ENCODE measurements at regions not wholly inside any gene's neighbourhood (a gene's known extent, or its start where the extent isn't known, plus 50 kb on each side); places are given as distances from the start of the nearest gene placed in this dataset.
"Not testable (repeated sequence)": the region's sequence is repeated elsewhere in the genome, so short reads cannot be mapped to it uniquely, and the experiment has no call there.

DNA sequence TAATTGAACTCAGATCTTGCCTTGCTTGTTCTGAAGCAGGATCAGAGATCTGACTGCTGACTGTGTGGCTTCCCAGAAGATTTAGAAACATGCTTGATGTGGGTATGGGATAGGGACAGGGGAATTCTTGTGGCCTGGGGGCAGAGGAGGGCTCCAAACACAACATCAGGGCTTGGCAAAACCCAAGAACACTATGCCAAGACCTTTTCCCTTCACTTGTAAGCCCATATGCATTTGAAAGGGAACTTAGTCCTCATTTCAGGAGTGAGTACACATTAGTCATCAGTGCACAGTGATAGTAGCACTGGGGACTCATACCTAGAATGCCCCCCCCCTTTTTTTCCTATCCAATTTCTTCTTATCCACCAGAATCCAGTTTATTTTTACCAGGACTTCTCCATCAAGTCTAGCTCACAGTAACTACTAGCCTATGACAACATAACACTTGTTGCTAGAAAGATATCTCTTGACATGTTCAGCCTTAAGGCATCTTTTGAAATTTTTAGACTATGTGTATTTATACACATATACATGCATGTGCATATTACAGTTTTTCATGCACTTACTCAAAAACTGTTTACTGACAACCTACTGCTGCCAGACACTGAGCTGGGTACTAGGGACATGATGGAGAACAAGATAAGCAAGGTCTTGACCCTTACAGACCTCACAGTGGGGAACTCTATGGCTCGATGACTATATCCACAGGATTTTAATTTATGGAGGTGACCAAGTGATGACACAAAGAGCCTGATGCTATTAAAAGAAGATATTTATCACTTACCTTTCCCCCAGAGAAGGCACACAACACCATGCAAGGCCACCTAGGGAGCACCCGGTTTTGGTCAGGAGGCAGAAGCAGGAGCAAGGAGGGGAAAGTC is 158.3 kb upstream of the MAP3K1 start:
- no peak for DNase-seq

DNA sequence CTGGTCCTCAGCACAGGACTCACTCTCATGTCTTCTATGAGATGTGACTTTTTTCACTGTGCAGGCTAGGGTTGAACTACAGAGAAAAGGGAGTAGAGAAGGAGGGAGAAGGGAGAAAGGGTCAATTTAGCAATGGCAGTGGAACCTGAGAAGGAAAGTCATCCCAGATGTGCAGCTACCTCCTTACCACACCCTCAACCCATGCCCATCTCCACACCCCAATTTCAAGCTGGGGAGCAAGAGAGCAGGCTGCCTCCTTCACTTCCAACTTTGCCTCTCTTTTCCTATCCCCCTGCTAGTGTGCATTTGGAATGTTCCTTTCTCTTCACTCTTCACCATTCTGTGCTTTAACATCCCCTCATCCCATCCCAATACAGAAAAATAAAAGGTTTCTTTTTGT is 163.5 kb upstream of the MAP3K1 start:
- DNase-seq: no peak

DNA sequence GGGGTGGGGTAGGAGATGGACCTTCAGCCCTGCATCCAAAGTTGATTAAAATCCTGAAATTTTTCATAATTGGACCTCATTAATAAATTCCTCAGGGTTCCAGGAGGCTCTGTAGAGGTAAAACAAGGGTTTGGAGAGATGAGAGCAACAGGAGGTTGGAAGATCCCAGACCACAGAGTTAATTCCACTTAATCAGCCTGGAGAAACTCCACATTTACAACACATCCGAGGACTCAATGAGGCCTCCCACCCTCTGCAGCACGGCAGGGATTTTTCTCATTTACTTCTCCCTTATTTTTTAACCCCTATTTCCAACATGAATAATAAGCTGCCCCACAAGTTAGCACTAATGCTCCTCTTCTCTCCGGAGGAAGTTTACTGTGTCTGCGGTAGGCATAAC is 165.0 kb upstream of the MAP3K1 start:
- DNase-seq: no peak

DNA sequence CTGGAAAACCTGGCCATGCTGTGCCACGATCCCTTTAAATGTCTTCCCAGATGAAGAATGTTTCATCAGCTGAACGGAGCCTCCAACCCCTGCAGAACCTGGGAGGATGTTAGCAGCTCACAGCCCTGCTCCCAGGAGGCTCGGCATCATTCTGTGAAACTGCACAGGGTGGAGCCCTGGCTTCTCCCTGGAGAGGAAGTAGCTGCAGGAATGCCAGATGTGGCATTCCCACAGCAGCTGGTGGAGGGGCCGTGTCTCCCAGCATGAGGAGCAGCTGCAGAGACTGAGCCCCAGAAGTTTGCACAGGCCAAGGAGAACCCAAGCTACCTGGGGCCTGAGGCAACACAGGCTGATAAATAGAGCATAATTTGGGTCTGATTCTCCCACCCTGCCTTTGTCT is 165.8 kb upstream of the MAP3K1 start:
- no peak for DNase-seq

DNA sequence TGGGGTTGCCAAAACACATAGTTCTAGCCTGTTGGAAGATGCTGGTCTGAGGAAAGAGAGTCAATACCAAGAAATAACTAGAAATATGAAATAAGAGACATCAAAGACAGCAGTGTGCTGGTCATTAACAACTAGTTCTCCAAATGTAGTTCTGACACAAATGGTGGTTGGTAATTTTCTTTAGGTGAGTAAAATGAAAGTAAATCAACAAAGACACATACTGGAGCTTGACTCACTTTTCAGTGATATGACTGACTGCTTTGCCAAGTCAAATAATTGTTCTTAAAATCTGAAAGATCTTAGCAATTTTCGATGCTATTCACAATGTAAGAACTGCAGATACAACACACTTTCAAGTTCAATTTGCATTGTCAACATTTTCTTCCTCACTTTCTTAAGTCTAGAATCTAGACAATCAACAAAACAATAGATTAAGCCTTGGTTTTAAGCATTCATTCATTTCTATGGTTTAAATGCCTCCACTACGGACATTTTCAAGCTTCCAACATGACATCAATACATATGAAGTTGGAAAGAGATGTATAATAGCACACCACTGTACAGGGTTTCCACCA is 166.8 kb upstream of the MAP3K1 start:
- DNase-seq: no peak

DNA sequence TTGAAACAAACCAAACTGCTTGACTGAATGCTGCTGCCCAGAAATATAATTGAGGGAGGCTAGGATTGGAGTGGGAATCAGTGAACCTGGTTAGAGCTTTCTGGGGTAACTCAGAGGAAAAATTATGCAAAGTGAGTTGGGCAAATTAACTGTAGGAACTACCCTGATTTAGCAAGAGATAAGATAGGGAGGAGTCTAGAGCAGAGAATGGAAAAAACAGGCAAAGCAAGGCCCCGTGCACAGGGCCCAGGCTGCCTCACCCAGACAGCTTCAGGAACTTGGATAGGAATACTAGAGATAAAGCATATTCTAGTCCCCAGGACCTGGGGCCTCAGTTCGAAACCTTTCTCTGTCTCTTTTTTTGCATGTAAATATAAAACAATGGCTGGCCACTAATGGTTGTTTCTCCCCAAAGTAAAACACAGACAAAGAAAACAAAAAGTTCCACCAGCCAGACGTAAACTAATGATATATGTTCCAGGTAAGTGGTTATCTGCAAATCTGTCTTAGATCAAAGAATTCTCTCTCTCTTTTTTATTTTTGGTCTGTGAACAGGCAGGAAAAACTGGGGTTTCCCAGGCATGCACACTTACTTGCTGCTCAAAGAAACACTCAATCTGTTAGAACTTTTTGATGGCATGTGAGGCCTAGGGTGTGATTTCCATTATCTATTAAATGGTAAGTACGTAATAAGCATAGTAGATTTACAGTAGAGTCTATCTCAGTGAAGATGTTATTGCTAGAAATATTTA is 168.1 kb upstream of the MAP3K1 start:
- no peak for DNase-seq

DNA sequence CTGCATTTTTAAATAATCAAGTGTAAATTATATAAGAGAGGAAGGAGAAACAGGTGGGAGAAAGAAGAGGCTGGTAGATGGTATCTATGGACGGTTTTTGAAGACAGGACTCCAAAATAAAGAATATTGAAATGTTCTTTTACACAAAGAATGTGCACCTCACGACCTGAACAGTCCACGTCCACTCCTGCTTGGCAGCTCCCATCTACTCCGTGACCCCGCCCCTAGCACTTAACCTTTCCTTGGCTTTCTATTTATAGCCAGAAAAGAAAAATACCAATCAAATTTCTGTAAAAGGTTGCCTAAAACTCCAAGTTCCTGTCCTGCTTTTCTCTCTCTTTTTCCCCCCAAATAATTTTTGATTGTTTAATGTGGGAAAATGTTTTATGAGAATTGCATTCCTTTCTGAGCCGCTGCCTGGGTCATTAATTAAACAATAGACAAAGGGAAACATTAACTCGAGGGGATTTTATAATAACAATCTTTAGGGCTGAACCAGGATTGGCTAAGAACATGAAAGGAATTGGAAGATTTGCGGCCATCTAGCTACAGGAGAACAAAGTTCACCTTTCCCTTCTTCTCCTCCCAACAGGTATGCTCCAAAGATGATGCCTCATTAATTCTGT is 173.6 kb upstream of the MAP3K1 start:
- DNase-seq: no peak

DNA sequence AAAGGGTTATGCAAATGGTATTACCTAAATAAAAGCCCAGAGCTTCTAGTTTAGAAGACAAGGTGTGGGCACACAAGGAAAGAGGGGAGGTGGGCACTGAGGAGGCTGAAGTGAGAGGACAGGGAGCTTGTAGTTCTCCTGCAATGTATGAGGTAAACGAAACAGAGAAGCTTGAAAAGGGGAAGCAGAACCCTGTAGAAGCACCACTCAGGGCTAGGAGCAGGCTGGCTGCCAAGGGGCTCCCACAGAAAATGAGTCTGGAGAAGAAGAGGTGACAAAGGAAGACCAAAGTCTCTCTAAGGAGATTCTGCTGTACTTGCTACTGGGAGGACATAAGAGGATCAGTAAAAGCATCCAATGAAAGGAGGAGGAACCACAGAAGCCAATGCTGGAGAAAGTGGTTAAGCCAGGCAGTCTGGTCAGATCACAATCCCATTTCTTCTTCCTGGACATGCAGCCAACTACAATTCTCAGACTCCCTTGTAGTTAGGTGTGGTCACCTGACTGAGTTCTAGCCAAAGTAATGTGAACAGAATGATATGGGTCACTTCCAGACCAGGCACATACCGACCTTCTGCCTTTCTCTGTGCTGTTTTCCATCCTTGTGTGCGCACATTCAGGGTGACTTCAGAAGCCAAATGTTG is 174.5 kb upstream of the MAP3K1 start:
- no peak for DNase-seq

DNA sequence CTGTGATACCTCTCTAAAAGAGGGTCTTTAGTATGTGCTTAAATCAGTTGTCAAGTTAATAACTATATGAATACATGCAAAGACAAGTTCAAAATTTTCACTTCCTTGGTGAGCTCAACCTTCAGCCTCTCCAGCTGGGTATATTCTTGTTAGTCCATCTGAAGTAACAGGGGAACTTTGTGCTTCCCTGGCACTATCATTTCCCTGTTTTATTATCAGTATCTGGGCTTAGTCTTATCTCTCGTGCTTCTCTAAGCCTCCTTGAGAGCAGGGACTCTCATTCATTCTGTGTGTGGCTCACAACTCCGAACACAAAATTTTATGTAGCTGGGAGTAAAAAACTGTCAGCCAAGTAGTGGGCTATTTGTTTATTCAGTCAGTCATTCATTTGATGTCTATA is 175.9 kb upstream of the MAP3K1 start:
- DNase-seq: no peak

DNA sequence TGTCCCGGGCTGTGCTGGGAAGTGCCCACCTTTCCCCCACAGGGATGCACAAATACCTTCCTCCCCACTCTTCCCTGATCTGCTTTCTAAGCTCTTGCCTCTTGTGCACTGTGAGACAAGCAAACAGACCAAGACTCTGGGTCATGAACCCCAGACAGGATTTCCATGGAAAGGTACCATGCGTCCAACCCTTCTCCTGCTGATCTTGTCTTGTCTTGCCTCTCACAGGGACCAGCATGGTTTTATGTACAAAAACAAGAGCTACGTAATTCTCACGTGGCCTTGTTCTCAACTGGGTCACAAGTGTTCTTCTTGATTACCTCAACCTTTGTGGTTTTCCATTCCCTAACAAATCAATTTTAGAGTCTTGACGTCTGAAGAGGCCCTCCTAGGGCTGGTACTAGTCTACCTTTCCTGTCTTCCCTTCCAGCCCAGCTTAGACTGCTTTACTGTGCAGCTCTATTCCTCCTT is 176.5 kb upstream of the MAP3K1 start:
- DNase-seq: no peak

DNA sequence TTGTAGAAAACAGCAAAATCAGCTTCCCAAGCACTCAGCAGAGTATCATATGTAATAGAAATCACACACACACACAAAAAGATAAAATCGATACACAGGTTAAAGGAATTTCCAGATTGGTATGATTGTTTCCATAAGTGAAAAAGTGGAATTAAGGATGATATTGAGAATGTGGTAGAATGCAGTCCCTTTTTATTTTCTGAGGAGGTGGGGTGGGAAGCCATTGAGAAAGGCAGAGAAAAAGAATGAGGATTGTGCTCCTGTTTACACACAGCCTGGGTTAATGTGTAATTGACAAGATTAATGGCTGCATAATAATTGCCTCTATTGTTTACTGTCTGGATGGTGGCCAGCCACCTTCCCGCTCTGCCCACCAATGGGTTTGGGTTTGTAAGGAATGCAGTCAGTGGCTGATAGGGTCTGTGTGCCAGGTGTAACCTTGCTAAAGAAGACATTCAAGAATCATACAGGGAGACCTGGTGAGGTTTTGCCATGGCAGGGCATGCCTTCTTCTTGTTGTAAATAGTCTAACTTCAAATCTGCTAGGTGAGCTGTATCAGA is 177.2 kb upstream of the MAP3K1 start:
- peak; percentile 67 to 85 for DNase-seq

DNA sequence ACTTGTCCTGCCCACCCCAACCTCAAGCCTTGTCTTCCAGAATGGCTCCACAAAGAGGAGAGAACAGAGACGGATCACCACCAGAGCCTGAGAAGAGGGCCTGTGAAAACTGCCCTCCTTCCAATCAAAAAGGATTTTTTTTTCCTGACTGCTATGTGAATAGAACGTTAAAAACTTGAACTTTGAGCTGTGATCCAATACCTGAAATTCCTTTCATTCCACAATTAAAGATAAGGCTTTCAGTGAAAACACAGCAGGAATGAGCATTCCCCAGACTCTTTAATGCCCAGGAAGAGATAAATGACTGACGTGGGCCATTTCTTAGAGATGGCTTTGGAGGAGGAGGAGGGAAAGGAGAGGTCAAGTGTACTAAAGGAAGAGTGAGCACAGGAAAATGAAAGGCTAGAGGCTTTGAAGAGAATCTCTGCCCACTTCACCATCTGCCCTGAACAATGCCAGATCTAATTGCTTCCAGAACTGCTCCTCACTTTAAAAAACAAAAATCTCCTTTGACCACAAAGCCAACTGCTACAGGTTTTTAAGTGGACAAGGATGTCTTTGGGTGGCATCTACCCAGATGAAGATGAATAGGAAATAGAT is 177.9 kb upstream of the MAP3K1 start:
- no peak for DNase-seq

DNA sequence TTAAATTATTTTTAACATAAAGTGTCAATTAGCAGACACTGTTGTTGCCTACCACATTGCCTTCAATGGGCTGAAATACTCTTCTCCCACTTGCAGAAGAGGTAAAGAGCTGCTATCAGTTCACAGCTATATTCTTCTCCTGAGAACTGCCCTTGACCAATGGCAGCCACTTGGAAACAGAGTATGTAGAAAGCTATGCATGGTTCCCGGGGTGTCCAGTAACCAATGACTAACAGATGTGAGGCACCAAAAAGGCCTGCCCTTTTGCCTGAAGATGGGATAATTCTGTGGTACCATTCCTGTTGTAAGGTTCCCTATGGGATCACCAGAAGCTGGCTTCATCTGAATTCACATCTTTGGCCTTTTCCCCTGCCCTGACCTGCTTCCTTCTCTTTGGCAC is 181.4 kb upstream of the MAP3K1 start:
- no peak for DNase-seq

DNA sequence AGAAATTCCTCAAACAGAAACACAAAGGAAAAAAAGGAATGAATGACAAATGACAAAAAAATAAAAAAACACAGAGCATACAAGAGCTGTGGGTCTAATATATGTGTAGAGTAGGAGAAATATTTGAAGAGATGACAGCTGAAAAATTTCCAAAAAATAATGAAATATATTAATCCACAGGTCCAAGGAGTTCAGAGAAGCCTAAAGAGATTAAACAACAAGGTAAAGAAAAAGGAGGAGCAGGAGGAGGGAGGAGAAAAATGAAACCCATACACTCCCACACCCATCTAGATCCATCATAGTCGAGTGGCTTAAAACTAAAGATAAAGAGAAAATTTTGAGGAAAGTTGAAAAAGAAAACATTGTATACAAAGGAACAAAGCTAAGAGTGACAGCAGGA is 182.4 kb upstream of the MAP3K1 start:
- no peak for DNase-seq

DNA sequence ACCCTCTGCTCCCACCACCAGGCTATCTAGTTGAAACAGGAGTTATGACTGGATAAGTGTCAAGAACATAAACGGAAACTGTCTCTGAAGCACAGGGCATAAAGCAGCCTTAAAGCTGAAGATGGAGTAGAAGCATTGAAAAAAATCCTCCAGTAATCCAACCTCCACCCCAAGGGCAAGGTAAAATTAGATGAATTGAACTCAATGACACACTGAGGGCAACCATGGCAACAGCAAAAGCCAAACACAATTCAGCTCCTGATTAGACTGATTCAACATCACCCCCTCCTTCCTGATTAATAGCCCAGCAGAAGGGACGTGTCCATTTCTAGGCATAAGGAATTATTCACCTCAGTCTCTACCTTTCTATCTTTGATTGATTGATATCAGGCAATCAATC is 183.2 kb upstream of the MAP3K1 start:
- DNase-seq: peak in 1 of 2 experiments; percentile 41

DNA sequence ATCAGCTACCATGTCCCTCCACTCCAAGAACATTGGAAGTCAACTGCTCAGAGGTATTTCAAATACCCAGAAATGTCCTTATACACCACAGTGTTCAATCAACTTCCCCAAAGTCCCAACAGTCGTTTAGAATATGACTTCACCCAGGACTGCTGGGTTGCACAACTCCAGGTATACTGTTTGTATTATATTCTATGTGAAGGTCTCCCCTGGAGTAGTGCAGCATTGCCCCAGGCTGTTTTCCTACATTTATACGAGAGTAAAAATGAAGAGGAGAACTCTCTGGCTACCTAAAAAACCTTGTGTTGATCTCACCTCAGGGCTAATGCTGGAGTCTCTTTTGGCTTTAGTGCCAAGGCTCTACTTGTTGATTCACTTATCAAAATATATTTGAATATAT is 183.6 kb upstream of the MAP3K1 start:
- DNase-seq: peak in 1 of 2 experiments; percentile 5

DNA sequence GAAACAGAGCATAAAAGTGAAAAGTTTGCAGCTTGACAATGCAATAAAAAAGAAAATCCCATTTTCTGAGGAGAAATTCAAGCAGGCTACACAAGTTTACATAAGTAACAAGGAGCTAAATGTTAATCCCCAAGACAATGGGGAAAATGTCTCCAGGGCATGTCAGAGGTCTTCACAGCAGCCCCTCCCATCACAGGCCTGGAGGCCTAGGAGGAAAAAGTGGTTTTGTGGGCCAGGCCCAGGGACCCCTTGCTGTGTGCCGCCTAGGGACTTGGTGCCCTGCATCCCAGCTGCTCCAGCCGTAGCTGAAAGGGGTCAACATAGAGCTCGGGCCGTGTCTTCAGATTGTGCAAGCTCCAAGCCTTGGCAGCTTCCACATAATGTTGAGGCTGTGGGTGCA is 186.7 kb upstream of the MAP3K1 start:
- not testable (repeated sequence) for DNase-seq

DNA sequence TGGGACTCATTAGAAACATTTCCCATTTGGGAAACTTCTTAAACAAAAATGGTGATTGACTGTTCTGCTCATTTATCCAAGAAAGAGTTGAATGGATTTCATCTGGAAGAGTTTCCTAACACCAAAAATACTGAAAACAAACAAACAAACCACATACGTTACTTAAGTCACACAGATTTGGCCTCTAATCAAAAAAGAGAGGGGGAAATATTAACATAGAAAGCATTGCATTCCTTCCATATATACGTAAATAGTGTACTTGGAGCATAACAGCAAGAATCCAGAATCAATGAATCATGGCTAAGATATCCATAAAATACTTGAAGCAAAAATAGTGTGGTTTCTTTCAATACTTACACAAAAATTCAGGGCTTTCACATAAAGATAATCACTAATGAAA is 189.8 kb upstream of the MAP3K1 start:
- DNase-seq: no peak

DNA sequence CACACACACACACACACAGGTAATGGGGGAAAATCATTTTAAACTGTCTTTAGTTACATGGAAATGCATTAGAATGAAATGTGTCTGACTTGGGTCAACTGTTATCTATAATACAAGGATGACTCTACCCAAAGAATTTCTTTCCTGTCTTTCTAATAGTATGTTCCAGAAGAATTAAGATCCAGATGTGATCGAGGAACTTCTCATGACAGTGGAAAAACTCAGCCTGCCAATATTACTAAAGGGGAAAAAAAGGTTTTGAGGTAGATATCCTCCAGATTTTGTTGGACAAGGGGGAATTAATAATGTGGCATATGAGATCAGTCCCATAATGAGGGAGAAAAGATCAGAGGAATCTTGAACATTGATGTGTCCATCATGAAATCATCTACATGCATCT is 190.6 kb upstream of the MAP3K1 start:
- no peak for DNase-seq

DNA sequence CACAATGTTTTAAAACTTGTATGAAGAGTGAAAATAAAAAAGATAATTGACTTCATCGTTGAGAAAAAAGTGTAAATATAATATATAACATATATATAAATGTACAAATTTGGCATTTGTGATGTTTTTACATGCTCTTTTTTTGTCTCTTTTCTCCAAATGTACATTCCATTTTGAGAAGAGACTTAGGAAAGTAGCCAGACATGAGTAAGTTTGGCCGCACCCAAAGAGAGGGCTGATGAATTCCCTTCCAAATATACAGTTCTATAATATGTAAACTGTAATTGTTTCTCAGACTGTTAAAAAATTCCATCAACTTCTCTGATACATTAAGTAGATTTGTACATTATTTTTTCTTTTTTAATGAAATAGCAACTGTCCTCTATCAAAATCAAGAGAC is 193.2 kb upstream of the MAP3K1 start:
- DNase-seq: no peak

DNA sequence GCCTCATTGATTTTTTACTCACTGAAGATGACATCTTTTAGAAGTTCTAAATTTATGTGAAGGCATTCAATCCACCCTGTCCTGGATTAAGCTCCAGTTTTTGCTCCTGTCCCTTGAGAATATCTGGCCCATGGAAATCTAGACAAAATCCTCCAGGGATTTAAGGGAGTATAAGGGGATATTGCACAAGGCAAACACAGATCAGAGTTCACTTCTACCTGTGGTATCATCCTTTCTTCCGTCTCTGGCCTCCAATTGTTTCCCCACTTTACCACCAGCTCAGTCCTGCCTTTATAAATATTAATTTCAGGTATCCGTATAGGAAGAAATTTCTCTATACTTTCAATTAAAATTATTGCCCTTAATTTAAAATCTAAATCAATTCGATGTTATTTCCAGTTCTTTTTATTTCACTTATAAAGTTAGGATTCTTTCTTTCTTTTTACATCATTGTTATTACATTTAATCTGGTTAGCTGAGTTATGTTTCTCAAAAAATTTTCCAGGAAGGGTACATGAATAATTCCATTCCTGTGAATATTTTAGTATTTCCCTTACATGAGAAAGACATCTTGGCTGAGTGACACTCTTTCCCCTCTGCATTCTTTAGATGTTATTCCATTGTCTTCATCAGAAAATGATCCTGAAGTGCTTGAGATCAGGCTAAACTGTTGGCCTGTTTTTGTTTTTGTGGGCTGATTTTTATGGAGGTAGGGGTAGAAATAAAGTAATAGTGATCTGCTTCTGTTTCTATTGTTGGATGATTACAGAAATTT is 194.3 kb upstream of the MAP3K1 start:
- DNase-seq: no peak
